SJCRH30 (cell line): ENCODE measurements at regions not wholly inside any gene's neighbourhood (a gene's known extent, or its start where the extent isn't known, plus 50 kb on each side); places are given as distances from the start of the nearest gene placed in this dataset.

Experiments used
- DNase-seq, 2 experiments: peaks; one replicate each; pipeline ENCODE4 v3.0.0-alpha.2; 2015 to 2020
- H3K27ac ChIP-seq: fragments of 250-450 bp; sonication (Bioruptor Pico); 2 replicates; pipeline ENCODE4 v1.5.1; 2020; ENCODE audit warnings: mild to moderate bottlenecking, moderate library complexity
- H3K27me3 ChIP-seq: fragments of 250-450 bp; sonication (Bioruptor Pico); 2 replicates; pipeline ENCODE4 v1.5.1; 2020; ENCODE audit warnings: mild to moderate bottlenecking, moderate library complexity
- H3K36me3 ChIP-seq: fragments of 250-450 bp; sonication (Bioruptor Pico); 2 replicates; pipeline ENCODE4 v1.5.1; 2020; ENCODE audit warnings: mild to moderate bottlenecking, moderate library complexity
- H3K4me1 ChIP-seq: fragments of 250-450 bp; sonication (Bioruptor Pico); 2 replicates; pipeline ENCODE4 v1.5.1; 2020; ENCODE audit warnings: mild to moderate bottlenecking, moderate library complexity
- H3K4me3 ChIP-seq: fragments of 250-450 bp; sonication (Bioruptor Pico); 2 replicates; pipeline ENCODE4 v1.5.1; 2020; ENCODE audit warnings: mild to moderate bottlenecking, moderate library complexity
- H3K9me3 ChIP-seq: fragments of 250-450 bp; sonication (Bioruptor Pico); replicated peaks from 2 replicates; pipeline ENCODE4 v1.5.1; 2020; ENCODE audit warnings: mild to moderate bottlenecking, moderate library complexity

DNA sequence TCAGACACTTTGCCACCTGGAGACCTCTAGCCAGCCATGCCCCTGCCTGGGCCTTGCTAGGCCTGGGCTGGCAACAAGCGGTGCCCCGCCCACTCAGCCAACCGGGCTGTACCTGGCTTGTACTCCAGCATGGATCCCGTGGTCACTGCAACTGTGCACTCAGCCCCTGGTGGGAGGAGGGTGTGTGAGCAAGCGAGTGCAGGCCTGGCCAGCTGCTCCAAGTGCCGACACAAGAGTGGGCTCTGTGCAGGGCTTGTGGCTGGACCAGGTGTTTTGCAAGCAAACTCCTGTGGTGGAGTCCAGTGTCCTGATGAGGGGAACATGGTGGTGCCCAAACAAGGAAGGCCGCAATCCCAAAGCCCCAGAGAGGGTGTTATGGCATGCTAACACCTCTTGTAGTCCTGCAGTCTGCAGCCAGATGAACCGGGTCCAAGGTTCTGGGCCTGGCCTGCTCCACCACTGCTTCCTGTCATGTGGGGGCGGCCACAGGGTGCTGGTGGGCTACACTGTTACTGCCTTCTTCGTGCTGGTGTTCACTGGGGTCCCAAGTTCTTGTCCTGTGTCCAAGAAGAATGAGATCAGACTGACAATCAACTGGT is 60.1 kb upstream of the CD28 start:
- Histone ChIP-seq H3K27ac (no peak overlapping the region), H3K9me3 (no peaks in the 10 kb centered on the region), H3K4me1 (peaks cover 20% of the 10 kb centered on the region), H3K36me3 (peaks cover 2% of the 10 kb centered on the region; the same call in 1 of the 2 replicates), H3K27me3 (no peaks in the 10 kb centered on the region), H3K4me3 (no peak overlapping the region)
- peak; percentile 14 to 35 for DNase-seq

DNA sequence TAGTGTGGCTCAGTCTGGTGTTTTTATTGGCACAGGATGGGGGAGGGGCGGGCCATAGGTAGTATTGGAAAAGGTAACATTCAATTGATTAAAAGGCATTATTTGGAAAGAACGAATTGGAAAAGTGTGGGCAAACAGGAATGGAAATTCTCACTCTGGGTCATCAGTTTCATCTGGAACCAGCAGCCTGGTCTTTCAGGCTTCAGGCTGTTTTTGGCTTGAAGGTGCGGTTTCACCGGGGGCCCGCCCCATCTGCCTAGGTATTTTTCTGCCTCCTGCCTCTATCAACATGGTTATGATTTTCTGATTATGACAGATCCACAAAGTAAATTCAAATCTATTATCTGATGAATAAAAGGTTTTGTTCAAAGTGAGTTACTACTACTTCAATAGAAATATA is 59.5 kb upstream of the CD28 start:
- Histone ChIP-seq H3K9me3 (no peaks in the 10 kb centered on the region), H3K4me3 (no peak overlapping the region), H3K36me3 (peaks cover 2% of the 10 kb centered on the region; the same call in 1 of the 2 replicates), H3K27me3 (no peaks in the 10 kb centered on the region), H3K4me1 (peaks cover 26% of the 10 kb centered on the region), H3K27ac (no peak overlapping the region)
- DNase-seq, result no peak

DNA sequence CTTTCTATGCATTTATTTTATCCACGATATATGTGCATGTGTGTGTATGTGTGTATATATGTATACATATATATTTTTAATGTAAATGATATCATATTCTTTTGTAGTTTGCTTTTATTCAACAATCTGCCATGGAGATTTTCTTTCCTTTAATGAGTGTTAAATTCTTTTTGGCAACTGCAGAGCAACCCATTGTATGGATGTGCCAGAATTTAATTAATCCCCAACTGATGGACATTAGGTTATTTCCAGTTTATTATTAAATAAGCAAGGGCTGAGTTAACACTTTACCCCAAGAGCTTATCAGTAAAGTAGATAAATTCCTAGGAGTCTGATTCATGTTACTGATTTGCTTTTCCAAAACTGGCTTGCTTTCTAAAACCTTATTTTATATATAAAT is 58.9 kb upstream of the CD28 start:
- H3K36me3 ChIP-seq, result peaks cover 2% of the 10 kb centered on the region; the same call in 1 of the 2 replicates
- no peak for DNase-seq
- H3K27ac ChIP-seq, result no peak overlapping the region
- H3K4me1 ChIP-seq, result peaks cover 28% of the 10 kb centered on the region
- no peaks in the 10 kb centered on the region for H3K27me3 ChIP-seq
- no peaks in the 10 kb centered on the region for H3K9me3 ChIP-seq
- no peak overlapping the region for H3K4me3 ChIP-seq

DNA sequence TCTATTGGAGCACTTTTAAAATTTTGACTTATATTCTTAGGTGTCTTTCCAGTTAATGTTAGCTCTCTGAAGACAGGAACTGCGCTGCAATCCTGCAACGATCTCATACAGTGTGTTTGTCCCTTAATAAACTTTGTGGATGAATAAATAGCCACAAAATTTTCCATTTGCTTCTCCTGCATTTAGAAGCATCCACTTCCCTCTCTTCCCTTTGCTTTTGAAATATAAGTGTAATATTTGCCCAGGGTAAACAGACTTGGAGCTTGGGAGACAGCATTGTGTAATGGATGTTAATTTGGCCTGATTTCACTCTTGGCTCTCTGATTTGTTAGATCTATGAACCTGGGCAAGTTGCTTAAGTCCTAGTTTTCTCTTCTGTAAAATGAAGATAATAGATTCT is 58.2 kb upstream of the CD28 start:
- Histone ChIP-seq H3K9me3 (no peaks in the 10 kb centered on the region), H3K4me1 (peaks cover 28% of the 10 kb centered on the region), H3K36me3 (peaks cover 2% of the 10 kb centered on the region; the same call in 1 of the 2 replicates), H3K4me3 (no peak overlapping the region), H3K27me3 (no peaks in the 10 kb centered on the region), H3K27ac (no peak overlapping the region)
- no peak for DNase-seq

DNA sequence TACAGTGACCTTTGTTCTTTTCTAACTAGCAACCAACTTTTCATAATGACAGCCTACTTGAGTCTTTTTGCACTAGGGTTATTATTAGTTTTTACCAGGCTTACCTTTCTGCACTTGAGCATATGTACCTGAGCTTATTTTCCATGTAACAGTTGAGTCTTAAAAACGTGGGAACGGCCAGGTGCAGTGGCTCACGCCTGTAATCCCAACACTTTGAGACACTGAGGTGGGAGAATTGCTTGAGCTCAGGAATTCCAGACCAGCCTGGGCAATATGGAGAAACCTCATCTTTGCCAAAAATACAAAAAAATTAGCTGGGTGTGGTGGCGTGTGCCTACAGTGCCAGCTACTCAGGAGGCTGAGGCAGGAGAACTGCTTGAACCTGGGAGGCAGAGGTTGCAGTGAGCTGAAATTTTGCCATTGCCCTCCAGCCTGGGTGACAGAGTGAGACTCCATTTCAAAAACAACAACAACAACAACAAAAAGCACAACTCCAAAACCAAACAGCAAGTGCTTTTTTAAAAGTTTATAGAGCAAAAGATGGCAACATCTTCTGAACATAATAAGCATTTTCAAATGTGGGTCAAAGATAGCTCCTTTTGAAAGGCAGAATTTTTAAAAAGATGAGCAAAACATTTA is 57.1 kb upstream of the CD28 start:
- Histone ChIP-seq H3K27me3 (no peaks in the 10 kb centered on the region), H3K9me3 (no peaks in the 10 kb centered on the region), H3K4me3 (peak overlapping the region; percentile 50), H3K36me3 (peaks cover 2% of the 10 kb centered on the region; the same call in 1 of the 2 replicates), H3K27ac (peak overlapping the region; percentile 70), H3K4me1 (peaks cover 28% of the 10 kb centered on the region)
- no peak for DNase-seq

GRCh38 chr2:203650860-203651613 is 55.4 kb upstream of the CD28 start:
- Histone ChIP-seq H3K4me1 (peaks cover 28% of the 10 kb centered on the region), H3K27me3 (no peaks in the 10 kb centered on the region), H3K9me3 (no peaks in the 10 kb centered on the region), H3K27ac (peak overlapping the region; percentile 70), H3K4me3 (peak overlapping the region; percentile 50), H3K36me3 (peaks cover 2% of the 10 kb centered on the region; the same call in 1 of the 2 replicates)
- peak; percentile 70 to 88 for DNase-seq

DNA sequence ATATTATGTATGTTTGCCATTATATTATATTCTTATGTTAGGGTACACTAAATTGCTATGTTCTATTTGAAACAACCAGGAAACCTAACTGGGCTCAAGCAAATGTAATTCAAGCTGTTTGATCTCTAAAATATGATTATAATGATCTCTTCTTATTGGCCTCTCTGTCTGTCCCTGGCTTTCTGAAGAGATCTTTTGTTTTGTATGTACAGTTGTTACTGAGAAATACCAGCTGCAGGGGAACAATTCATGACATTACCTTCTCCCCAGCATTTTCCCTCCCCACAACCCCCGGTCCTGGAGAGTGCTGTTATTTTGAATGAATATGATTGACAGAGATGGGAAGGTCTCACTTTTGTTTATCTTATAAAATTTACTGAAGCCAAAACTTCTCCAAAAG is 54.8 kb upstream of the CD28 start:
- peaks cover 2% of the 10 kb centered on the region; the same call in 1 of the 2 replicates for H3K36me3 ChIP-seq
- H3K9me3 ChIP-seq, result no peaks in the 10 kb centered on the region
- H3K4me3 ChIP-seq, result no peak overlapping the region
- peak overlapping the region; percentile 70 for H3K27ac ChIP-seq
- peaks cover 28% of the 10 kb centered on the region for H3K4me1 ChIP-seq
- H3K27me3 ChIP-seq, result no peaks in the 10 kb centered on the region
- DNase-seq, result peak in 1 of 2 experiments; percentile 51

DNA sequence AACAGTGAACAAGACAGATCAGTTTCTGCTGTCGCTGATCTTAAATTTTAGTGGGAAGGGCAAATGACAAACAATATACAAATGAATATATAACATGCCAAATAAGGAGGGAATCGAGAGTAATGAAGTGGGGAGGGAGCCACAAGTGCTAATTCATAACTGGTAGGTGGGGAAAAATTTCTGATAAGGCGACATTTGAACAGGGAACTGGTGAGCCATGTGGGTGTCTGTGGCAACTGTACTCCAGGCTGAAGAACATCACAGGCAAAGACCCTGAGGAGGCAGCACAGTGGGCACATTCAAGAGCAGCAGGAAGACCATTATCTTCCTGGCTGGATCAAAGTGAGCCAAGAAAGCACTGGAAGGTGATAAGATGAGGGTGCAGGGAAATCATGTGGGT is 51.6 kb upstream of the CD28 start:
- Histone ChIP-seq H3K4me3 (no peak overlapping the region), H3K27me3 (no peaks in the 10 kb centered on the region), H3K9me3 (no peaks in the 10 kb centered on the region), H3K27ac (no peak overlapping the region), H3K36me3 (no peaks in the 10 kb centered on the region), H3K4me1 (peaks cover 21% of the 10 kb centered on the region)
- no peak for DNase-seq

GRCh38 chr2:203656522-203657287 is 49.7 kb upstream of the CD28 start:
- Histone ChIP-seq H3K27me3 (no peaks in the 10 kb centered on the region), H3K36me3 (no peaks in the 10 kb centered on the region), H3K4me3 (no peak overlapping the region), H3K4me1 (peaks cover 4% of the 10 kb centered on the region), H3K9me3 (no peaks in the 10 kb centered on the region), H3K27ac (no peak overlapping the region)
- no peak for DNase-seq
